GM04503 (cell line): ENCODE measurements at regions not wholly inside any gene's neighbourhood (a gene's known extent, or its start where the extent isn't known, plus 50 kb on each side); places are given as distances from the start of the nearest gene placed in this dataset.

Experiments used
- DNase-seq: peaks from one replicate; pipeline ENCODE4 v3.0.0-alpha.2; 2012; ENCODE audit warnings: low read depth

DNA sequence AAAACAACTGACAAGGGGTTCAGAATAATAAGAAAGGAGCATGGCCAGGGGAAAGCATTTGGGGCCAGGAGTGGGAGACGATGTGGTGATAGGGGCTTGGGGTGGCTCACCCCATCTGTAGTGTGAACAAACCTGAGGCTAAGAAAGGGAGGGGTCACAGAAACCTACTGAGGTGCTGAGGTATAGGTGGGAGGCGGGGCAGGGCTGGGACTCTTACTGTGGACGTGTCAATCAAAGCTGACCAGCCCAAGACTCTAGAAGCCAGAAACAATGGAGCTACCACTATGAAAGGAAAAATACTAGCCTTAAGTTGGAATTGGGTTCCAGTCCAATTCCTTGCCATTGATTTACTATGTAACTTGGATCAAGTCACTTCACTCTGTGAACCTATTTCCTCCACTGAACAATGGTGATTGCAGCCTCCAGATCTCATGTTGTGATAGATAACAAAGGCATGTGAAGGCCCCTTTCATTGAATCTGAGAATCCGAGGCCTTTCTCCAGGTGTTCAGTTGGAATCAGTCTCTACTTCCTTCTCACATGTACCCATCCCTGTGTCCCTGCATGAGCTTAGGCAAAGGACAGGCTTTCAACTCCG, 260.9 kb upstream of the HES1 start:
- no peak for DNase-seq

GRCh38 chr3:193875601-193876321, 260.2 kb upstream of the HES1 start:
- no peak for DNase-seq

- DNase-seq: no peak
Observed at GRCh38 chr3:193879099-193879863, 256.7 kb upstream of the HES1 start.

- no peak for DNase-seq
Observed at GRCh38 chr3:193879864-193880242, 256.1 kb upstream of the HES1 start.

- no peak for DNase-seq
Observed at GRCh38 chr3:193882091-193882490, 253.9 kb upstream of the HES1 start.

- no peak for DNase-seq
Observed at GRCh38 chr3:193883551-193883950, 252.4 kb upstream of the HES1 start.

DNA sequence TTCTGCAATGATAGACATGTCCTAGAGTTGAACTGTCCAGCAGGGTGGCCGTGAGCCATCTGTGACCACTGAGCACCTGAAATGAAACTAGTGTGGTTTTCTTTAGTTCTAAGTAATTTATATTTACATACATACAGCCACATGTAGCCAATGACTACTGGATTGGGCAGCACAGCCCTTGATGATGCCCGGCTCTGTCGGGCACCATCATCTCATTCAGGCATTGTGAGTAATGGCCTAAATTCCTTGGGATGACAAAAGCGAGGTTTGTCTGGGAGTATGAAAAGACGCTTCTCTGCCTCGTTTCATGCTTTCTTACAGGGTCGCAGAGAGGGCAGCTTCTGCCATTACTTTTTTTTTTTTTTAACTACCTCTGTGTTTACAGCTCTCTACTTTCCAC, 251.9 kb upstream of the HES1 start:
- DNase-seq: no peak

DNA sequence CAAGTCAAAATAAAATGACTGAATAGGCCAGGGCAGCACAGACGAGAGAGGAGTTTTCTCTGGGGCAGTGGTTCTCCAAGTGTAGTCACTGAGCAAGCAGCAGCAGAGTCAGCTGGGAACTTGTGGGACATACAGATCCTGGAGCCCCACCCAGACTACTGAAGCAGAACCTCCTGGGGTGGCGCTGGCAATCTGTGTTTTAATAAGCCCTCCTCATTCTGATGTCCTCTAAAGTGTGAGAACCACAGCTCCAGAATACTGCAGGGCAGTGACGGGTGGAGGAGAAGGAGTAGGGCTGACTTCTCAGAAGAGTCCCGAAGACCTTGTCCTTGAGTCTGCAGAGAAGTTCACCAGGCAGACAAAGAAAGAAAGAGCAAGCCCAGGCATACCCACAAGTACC, 251.3 kb upstream of the HES1 start:
- DNase-seq: no peak

DNA sequence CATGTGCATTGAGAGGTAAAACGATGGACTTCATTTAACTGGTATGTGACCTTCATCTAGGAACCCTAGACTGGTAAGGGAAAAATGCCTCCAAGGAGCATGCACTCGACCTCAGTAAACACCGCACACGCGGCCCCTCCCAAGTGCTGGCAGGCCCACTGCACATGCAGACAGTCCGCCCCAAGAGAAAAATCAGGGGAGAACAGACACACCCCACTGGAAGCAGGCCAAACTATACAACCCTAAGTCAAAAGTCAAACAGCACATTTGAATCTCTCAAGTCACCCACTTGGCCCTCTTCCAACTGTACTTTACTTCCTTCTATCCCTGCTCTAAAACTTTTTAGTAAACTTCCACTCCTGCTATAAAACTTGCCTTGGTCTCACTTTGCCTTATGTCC, 250.1 kb upstream of the HES1 start:
- no peak for DNase-seq

GRCh38 chr3:193890016-193890897, 245.7 kb upstream of the HES1 start:
- no peak for DNase-seq

DNA sequence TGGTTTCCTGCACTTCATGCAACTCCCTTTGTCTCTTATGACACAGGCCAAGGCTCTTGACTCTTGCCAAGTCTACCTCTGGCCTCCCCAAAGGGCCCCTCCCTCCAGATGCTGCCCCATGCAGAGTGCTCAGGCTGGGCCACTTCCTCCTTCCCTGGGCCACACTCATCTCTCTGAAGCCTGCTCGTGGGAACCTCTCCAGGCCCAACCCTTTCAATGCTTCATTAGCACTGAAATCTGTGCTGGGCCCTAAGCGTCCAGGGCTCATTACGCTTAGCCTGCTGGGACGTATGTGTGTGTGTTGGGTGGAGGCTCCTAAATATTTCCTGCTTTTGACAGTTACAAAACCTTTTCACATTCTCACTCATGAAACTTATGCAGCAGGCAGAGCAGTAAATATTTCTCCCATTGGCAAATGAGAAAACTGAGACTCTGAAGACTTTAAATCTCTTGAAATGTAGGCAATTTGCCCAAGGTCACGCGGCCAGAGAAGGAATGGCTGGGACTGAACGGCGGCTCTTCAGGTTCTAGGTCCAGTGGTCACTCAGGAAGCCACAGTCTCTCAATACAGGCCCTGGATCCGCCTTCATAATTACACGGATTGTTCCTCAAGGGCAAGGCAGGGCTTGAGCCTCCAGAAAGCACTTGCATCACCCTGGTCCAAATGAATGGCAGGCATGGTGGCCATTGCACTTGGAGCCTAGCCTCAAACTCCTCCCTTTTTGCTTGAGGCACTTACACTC, 241.7 kb upstream of the HES1 start:
- no peak for DNase-seq

DNA sequence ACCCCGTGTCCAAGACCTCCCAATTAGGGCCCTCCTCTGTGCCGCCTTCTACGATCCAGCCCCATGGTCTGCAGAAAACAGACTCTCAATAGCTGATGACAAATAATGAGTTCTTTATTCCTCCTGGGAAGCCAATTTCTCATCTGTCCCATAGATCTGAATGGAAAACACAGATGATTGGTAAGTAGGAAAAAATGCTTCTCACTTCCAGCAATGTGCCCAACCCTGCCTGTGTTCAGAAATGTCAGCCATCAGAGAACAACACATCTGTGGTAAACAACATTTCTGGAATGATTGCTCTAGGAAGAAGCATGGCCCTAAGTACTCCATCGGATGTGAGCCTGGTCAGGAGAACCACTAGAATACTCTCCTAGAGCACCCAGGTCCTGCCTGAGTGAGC, 240.5 kb upstream of the HES1 start:
- peak; percentile 15 for DNase-seq

DNA sequence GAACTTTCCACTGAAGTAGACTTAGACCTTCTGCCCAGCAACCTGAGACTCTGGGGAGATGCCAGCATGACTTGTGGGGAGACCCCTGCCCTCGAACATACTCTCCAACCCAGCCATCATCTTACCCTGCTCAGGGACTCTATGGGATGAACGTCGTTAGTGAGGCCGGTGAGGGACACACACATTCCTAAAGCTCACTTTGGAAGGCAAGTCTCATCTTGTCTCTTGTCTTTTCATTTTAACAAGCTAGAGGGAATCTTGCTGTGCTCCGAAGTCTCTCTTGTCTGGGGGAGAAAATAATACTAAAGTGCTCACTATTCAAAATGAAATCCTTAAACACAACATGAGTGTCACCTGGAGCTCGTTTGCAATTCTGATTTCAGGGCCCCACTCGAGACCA, 239.5 kb upstream of the HES1 start:
- DNase-seq: no peak

- DNase-seq: no peak
Observed at GRCh38 chr3:193897288-193897687, 238.7 kb upstream of the HES1 start.

GRCh38 chr3:193897731-193898180, 238.2 kb upstream of the HES1 start:
- DNase-seq: no peak

DNA sequence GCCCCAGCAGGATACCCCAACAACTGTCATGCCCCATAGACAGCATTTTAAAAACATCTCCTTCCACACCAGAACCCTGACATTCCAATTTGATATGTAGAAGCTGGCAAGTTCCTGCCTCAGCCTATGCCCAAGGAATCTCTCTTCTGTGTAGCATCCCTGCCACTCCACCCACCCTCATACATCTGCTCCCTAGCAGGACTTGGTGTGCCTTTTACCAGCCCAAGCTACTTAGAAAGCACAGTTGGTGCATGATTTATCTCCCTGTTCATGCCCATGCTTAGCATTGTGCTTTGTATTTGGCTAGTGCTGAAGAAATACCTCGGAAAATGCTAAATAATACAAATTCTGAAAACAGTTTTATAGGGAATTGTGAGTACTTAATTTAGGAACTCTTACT, 236.9 kb upstream of the HES1 start:
- DNase-seq: no peak

DNA sequence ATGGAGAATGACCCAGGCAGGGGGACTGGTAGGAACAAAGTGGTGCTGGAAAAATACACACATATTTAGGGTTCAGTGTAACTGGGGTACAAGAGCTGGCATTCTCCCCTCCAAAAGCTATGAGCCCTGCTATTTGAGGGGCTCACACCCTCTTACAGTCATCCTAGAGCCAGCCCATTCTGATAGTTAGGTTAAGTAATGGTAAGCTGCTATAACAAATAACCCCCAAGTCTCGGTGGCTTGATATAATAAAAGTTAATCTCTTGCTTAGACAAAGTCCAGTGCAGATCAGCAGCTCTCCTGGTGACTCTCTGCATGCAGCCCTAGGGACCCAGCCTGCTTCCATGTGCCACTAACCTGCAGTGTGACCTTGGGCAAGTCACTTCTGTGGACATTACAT, 234.9 kb upstream of the HES1 start:
- DNase-seq: no peak

DNA sequence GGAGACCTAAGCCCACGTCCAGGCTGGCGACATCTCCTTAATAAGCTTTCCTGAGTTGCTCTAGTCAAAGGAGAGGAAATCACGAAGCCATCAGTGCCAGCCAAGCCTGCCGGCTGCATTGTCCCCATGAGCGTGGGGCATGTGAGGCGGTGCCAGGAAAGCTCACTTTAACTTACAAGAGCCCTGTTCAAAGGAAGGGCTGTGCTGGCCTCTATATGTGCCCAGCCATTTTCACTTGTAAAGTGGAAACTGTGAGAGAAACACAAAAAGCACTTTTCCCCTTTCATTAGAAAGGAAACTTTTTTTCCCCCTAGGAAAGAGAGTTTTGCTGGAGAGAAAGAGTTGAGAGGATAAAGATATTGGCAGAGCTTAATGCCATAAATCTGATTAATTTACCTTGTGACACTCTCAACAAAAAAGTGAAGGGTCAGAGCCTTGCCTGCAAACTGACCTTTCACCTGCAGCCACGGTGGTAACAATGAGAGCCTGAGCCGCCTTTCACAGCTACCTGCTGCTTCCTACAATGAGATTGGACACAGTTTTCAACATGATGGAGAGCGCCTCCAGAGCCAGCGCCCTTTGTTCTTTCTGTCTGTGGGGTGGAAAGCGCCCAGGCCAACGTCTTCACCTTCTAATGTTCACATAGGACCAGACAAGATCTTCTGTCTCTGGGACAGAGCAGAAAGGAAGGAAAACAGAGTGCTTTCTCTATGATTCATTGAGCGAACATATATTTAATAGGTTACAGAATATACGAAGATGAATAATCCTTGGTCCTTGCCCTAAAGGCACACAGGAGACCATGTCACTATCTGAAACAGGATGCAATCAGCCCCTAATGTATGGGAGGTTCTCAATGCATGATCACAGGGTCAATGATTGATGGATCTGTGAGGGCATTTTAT, 233.1 kb upstream of the HES1 start:
- no peak for DNase-seq

DNA sequence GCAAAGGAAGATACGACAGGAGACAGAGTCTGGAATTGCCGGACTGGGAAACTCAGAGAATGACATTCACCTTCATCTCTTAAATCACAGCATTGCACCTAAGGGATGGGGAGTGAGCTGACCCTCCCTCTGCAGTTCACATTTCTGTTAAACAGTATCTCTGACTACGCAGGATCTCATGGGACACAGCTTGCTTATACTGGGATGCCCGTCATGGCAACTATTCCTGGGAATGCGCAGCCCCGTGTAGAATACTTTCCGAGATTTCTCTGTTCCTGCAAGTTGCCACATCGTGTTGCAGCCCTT, 232.5 kb upstream of the HES1 start:
- no peak for DNase-seq

GRCh38 chr3:193903966-193904365, 232.0 kb upstream of the HES1 start:
- no peak for DNase-seq
